WTC11 (cell line): ENCODE measurements at regions not wholly inside any gene's neighbourhood (a gene's known extent, or its start where the extent isn't known, plus 50 kb on each side); places are given as distances from the start of the nearest gene placed in this dataset.

Source experiments
- ATAC-seq: fragments of 200-7000 bp; cut with Tn5 transposase; 2 replicates; pipeline ENCODE4 v1.10.0; 2021; ENCODE audit warnings: mild to moderate bottlenecking, moderate library complexity
- CTCF ChIA-PET: fragments of 300-600 bp; sonication (Branson Sonifier 250); formaldehyde crosslinking; loops from one replicate; lab custom pipeline; 2021; ENCODE audit warnings: antibody characterized with exemption; lab: Charles Lee
- POLR2A ChIA-PET: fragments of 350-600 bp; sonication (Branson Sonifier 250); formaldehyde crosslinking; loops from one replicate; lab custom pipeline; 2021; ENCODE audit warnings: antibody characterized with exemption; lab: Charles Lee
- DNase-seq: peaks from one replicate; pipeline ENCODE4 v3.0.0; 2021; ENCODE audit warnings: low spot score
- H3K27ac Mint-ChIP-seq: 2 replicates; pipeline ENCODE4 v1.8.0; 2021; ENCODE audit warnings: mixed read lengths
- H3K27me3 Mint-ChIP-seq: 2 replicates; pipeline ENCODE4 v1.8.0; 2021; ENCODE audit warnings: low read depth, mild to moderate bottlenecking, moderate library complexity, mixed read lengths
- H3K36me3 Mint-ChIP-seq: 2 replicates; pipeline ENCODE4 v1.8.0; 2021; ENCODE audit warnings: mixed read lengths
- H3K4me1 Mint-ChIP-seq: 2 replicates; pipeline ENCODE4 v1.8.0; 2022; ENCODE audit warnings: mixed read lengths
- H3K4me3 Mint-ChIP-seq: 2 replicates; pipeline ENCODE4 v1.8.0; 2021; ENCODE audit warnings: mild to moderate bottlenecking, moderate library complexity, mixed read lengths
- H3K9me3 Mint-ChIP-seq: 2 replicates; pipeline ENCODE4 v1.8.0; 2021; ENCODE audit warnings: mixed read lengths
- ATF1 ChIP-seq: sonication (generic); formaldehyde crosslinking; IDR thresholded peaks from 2 replicates; pipeline ENCODE4 v1.8.1; 2023; ENCODE audit warnings: mild to moderate bottlenecking, moderate library complexity, missing genetic modification reagents
- CBFB ChIP-seq: sonication (generic); formaldehyde crosslinking; IDR thresholded peaks from 2 replicates; pipeline ENCODE4 v1.8.1; 2022; ENCODE audit warnings: mild to moderate bottlenecking, low read depth, missing genetic modification reagents
- CREB1 ChIP-seq: sonication (generic); formaldehyde crosslinking; IDR thresholded peaks from 2 replicates; pipeline ENCODE4 v1.8.0; 2023; ENCODE audit warnings: mild to moderate bottlenecking, missing genetic modification reagents
- ELF4 ChIP-seq: sonication (generic); formaldehyde crosslinking; IDR thresholded peaks from 2 replicates; pipeline ENCODE4 v1.8.1; 2022; ENCODE audit warnings: low read depth, mild to moderate bottlenecking, moderate library complexity, missing genetic modification reagents
- EMX1 ChIP-seq: fragments of 250-450 bp; sonication (Bioruptor Pico); IDR thresholded peaks from 2 replicates; pipeline ENCODE4 v1.8.0; 2021; ENCODE audit warnings: mild to moderate bottlenecking
- ESRRA ChIP-seq: sonication (generic); formaldehyde crosslinking; IDR thresholded peaks from 2 replicates; pipeline ENCODE4 v1.8.1; 2022; ENCODE audit warnings: mild to moderate bottlenecking, missing genetic modification reagents, borderline replicate concordance
- HMGA2 ChIP-seq: fragments of 250-450 bp; sonication (Bioruptor Pico); IDR thresholded peaks from 2 replicates; pipeline ENCODE4 v1.4.0; 2021; ENCODE audit warnings: mild to moderate bottlenecking, moderate library complexity
- IRF2 ChIP-seq: sonication (generic); formaldehyde crosslinking; IDR thresholded peaks from 2 replicates; pipeline ENCODE4 v1.8.0; 2022; ENCODE audit warnings: low read depth, missing genetic modification reagents, borderline replicate concordance
- JUN ChIP-seq: sonication (generic); formaldehyde crosslinking; IDR thresholded peaks from 2 replicates; pipeline ENCODE4 v1.8.0; 2023; ENCODE audit warnings: mild to moderate bottlenecking, missing genetic modification reagents
- MXD4 ChIP-seq: fragments of 250-450 bp; sonication (Bioruptor Pico); IDR thresholded peaks from 2 replicates; pipeline ENCODE4 v1.8.0; 2021; ENCODE audit warnings: mild to moderate bottlenecking, moderate library complexity, borderline replicate concordance
- NR2C2 ChIP-seq: sonication (generic); formaldehyde crosslinking; IDR thresholded peaks from 2 replicates; pipeline ENCODE4 v1.8.0; 2022; ENCODE audit warnings: mild to moderate bottlenecking, missing genetic modification reagents
- PRRX2 ChIP-seq: fragments of 250-450 bp; sonication (Bioruptor Pico); IDR thresholded peaks from 2 replicates; pipeline ENCODE4 v1.8.0; 2021; ENCODE audit warnings: mild to moderate bottlenecking
- TCF7 ChIP-seq: sonication (generic); formaldehyde crosslinking; IDR thresholded peaks from 2 replicates; pipeline ENCODE4 v1.8.0; 2022; ENCODE audit warnings: mild to moderate bottlenecking, low read depth, missing genetic modification reagents, moderate library complexity
- TEAD1 ChIP-seq: sonication (generic); formaldehyde crosslinking; IDR thresholded peaks from 2 replicates; pipeline ENCODE4 v1.8.0; 2022; ENCODE audit warnings: mild to moderate bottlenecking, missing genetic modification reagents
- TP53 ChIP-seq: sonication (generic); formaldehyde crosslinking; IDR thresholded peaks from 2 replicates; pipeline ENCODE4 v1.8.1; 2023; ENCODE audit warnings: mild to moderate bottlenecking, missing genetic modification reagents
- USF1 ChIP-seq: sonication (generic); formaldehyde crosslinking; IDR thresholded peaks from 2 replicates; pipeline ENCODE4 v1.8.0; 2022; ENCODE audit warnings: mild to moderate bottlenecking, missing genetic modification reagents
- ZBTB21 ChIP-seq: sonication (generic); formaldehyde crosslinking; IDR thresholded peaks from 2 replicates; pipeline ENCODE4 v1.8.1; 2023; ENCODE audit warnings: mild to moderate bottlenecking, missing genetic modification reagents, borderline replicate concordance
- ZNF219 ChIP-seq: sonication (generic); formaldehyde crosslinking; IDR thresholded peaks from 2 replicates; pipeline ENCODE4 v1.8.0; 2023; ENCODE audit warnings: missing genetic modification reagents, mild to moderate bottlenecking, borderline replicate concordance
- ZNF232 ChIP-seq: sonication (generic); formaldehyde crosslinking; IDR thresholded peaks from 2 replicates; pipeline ENCODE4 v1.8.0; 2022; ENCODE audit warnings: mild to moderate bottlenecking, missing genetic modification reagents
- ZNF396 ChIP-seq: fragments of 250-450 bp; sonication (Bioruptor Pico); IDR thresholded peaks from 2 replicates; pipeline ENCODE4 v1.8.0; 2021; ENCODE audit warnings: mild to moderate bottlenecking, moderate library complexity, borderline replicate concordance
- ZSCAN18 ChIP-seq: fragments of 250-450 bp; sonication (Bioruptor Pico); IDR thresholded peaks from 2 replicates; pipeline ENCODE4 v2.1.2; 2022; ENCODE audit warnings: mild to moderate bottlenecking, moderate library complexity
- TF ChIP-seq, protein P1 (sequence below): sonication (generic); formaldehyde crosslinking; IDR thresholded peaks from 2 replicates; pipeline ENCODE4 v1.8.1; 2023; ENCODE audit warnings: mild to moderate bottlenecking, missing genetic modification reagents, borderline replicate concordance

DNA sequence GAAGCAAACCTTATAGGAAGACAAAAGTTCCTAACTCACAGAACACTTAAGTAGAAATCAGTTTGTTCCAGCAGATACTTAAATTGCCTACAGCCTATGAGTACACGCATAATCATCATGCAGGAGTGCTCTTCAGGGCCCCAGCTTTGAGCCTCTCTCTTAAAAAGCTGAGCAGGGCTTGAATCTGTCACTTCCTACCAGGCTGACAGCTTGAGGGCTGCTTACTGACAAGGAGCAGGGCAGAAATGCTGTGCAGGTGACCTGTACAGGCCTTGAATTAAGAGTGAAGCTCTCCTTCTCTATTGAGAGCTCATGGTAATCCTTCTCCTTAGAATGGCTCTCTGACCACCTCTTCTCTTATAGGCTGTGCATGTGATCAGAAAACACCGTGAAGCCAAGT is 66.5 kb upstream of the MAST4 start:
- Mint-ChIP-seq H3K4me1 (peaks cover 9% of the 10 kb centered on the region; the same call in 1 of the 2 replicates), H3K4me3 (no peak overlapping the region), H3K36me3 (no peaks in the 10 kb centered on the region), H3K27ac (no peak overlapping the region), H3K27me3 (no peaks in the 10 kb centered on the region), H3K9me3 (peaks cover 4% of the 10 kb centered on the region; the same call in 1 of the 2 replicates)
- ChIA-PET CTCF (interaction anchor here (0.9 to 3.2 kb wide), 6 partner anchors 199 to 241 kb away, joined by 3 to 18 read pairs (median 6); no protein-coding TSS in a partner anchor), POLR2A (no interaction called here)
- TF ChIP-seq ELF4 (no peak), PRRX2 (CRISPR knock-in tag) (no peak), NR2C2 (CRISPR knock-in tag) (no peak), CREB1 (CRISPR knock-in tag) (no peak), TP53 (CRISPR knock-in tag) (no peak), IRF2 (CRISPR knock-in tag) (no peak), CBFB (CRISPR knock-in tag) (no peak), ZSCAN18 (no peak), TCF7 (CRISPR knock-in tag) (no peak), HMGA2 (CRISPR knock-in tag) (no peak), ZNF232 (CRISPR knock-in tag) (no peak), TEAD1 (CRISPR knock-in tag) (no peak), ZNF396 (CRISPR knock-in tag) (no peak), MXD4 (CRISPR knock-in tag) (no peak), ZBTB21 (CRISPR knock-in tag) (no peak), ZNF219 (CRISPR knock-in tag) (no peak), ESRRA (no peak), USF1 (CRISPR knock-in tag) (no peak), EMX1 (CRISPR knock-in tag) (no peak)
- no peak for DNase-seq
- ATAC-seq: no peak

DNA sequence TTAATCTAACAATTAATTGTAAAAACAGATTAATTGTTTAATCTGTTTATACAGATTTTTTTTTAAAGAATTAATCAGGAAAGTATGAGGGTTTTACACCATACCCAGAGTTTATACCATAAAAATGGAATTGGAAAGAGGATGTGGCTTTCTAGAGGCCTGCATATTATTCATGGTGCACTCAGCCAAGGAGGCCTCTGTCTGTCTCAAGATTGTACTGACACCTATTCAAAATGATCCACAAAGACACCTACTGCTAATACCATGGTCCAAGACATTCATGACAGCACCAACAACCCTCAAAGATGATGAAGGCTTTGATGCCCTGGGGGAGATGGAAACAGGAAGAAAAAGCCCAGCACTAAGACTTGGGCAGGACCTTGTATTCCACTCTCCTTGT is 58.1 kb upstream of the MAST4 start:
- no peaks in the 10 kb centered on the region for H3K27me3 Mint-ChIP-seq
- CTCF ChIA-PET: no interaction called here
- POLR2A ChIA-PET: no interaction called here
- no peak for DNase-seq
- H3K27ac Mint-ChIP-seq: no peak overlapping the region
- H3K36me3 Mint-ChIP-seq: no peaks in the 10 kb centered on the region
- TF ChIP-seq, protein P1, sequence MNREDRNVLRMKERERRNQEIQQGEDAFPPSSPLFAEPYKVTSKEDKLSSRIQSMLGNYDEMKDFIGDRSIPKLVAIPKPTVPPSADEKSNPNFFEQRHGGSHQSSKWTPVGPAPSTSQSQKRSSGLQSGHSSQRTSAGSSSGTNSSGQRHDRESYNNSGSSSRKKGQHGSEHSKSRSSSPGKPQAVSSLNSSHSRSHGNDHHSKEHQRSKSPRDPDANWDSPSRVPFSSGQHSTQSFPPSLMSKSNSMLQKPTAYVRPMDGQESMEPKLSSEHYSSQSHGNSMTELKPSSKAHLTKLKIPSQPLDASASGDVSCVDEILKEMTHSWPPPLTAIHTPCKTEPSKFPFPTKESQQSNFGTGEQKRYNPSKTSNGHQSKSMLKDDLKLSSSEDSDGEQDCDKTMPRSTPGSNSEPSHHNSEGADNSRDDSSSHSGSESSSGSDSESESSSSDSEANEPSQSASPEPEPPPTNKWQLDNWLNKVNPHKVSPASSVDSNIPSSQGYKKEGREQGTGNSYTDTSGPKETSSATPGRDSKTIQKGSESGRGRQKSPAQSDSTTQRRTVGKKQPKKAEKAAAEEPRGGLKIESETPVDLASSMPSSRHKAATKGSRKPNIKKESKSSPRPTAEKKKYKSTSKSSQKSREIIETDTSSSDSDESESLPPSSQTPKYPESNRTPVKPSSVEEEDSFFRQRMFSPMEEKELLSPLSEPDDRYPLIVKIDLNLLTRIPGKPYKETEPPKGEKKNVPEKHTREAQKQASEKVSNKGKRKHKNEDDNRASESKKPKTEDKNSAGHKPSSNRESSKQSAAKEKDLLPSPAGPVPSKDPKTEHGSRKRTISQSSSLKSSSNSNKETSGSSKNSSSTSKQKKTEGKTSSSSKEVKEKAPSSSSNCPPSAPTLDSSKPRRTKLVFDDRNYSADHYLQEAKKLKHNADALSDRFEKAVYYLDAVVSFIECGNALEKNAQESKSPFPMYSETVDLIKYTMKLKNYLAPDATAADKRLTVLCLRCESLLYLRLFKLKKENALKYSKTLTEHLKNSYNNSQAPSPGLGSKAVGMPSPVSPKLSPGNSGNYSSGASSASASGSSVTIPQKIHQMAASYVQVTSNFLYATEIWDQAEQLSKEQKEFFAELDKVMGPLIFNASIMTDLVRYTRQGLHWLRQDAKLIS (CRISPR knock-in tag): no peak
- no peak for TF ChIP-seq JUN (CRISPR knock-in tag)
- TF ChIP-seq ATF1 (CRISPR knock-in tag): no peak
- no peak for ATAC-seq
- no peak overlapping the region for H3K4me3 Mint-ChIP-seq
- H3K9me3 Mint-ChIP-seq: peaks cover 11% of the 10 kb centered on the region
- no peaks in the 10 kb centered on the region for H3K4me1 Mint-ChIP-seq
